HFFc6 (cell line): ENCODE measurements at regions not wholly inside any gene's neighbourhood (a gene's known extent, or its start where the extent isn't known, plus 50 kb on each side); places are given as distances from the start of the nearest gene placed in this dataset.

Experiments used
- DNase-seq: peaks from one replicate; pipeline ENCODE4 v3.0.0-alpha.2; 2018
- H3K27ac Mint-ChIP-seq: 2 replicates; pipeline ENCODE4 v1.8.0; 2020; ENCODE audit warnings: mild to moderate bottlenecking, mixed read lengths
- H3K27me3 Mint-ChIP-seq: 2 replicates; pipeline ENCODE4 v1.8.0; 2021; ENCODE audit warnings: mild to moderate bottlenecking, moderate library complexity, mixed read lengths; ENCODE audit not compliant: insufficient read depth
- H3K36me3 Mint-ChIP-seq: 2 replicates; pipeline ENCODE4 v1.8.0; 2021; ENCODE audit warnings: low read depth, mixed read lengths
- H3K4me1 Mint-ChIP-seq: 2 replicates; pipeline ENCODE4 v1.8.0; 2020; ENCODE audit warnings: low read depth, mixed read lengths
- H3K4me3 Mint-ChIP-seq: 2 replicates; pipeline ENCODE4 v1.8.0; 2020; ENCODE audit warnings: mild to moderate bottlenecking, moderate library complexity, mixed read lengths
- H3K9me3 Mint-ChIP-seq: 2 replicates; pipeline ENCODE4 v1.8.0; 2020; ENCODE audit warnings: mild to moderate bottlenecking, mixed read lengths
- TF ChIP-seq, protein P1 (sequence below): fragments of 200-600 bp; sonication (generic); IDR thresholded peaks from 2 replicates; pipeline ENCODE4 v1.5.0; 2021; ENCODE audit warnings: antibody characterized with exemption, mild to moderate bottlenecking

DNA sequence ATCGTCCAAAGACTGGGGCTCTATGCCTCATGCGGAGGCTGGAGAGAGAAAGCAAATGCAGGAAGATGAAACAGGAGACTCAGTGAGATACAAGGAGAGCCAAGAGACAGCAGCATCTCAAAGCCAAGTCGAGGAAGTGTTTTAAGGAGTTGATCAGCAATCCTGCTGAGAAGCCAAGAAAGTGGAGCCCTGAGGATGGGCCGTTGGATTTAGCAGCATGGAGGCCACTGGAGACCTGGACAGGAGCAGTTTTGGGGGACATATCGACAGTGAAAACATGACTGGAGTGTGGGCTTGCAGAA, 107.4 kb upstream of the ZBTB40 start:
- H3K4me3 Mint-ChIP-seq = no peak overlapping the region
- TF ChIP-seq, protein P1, sequence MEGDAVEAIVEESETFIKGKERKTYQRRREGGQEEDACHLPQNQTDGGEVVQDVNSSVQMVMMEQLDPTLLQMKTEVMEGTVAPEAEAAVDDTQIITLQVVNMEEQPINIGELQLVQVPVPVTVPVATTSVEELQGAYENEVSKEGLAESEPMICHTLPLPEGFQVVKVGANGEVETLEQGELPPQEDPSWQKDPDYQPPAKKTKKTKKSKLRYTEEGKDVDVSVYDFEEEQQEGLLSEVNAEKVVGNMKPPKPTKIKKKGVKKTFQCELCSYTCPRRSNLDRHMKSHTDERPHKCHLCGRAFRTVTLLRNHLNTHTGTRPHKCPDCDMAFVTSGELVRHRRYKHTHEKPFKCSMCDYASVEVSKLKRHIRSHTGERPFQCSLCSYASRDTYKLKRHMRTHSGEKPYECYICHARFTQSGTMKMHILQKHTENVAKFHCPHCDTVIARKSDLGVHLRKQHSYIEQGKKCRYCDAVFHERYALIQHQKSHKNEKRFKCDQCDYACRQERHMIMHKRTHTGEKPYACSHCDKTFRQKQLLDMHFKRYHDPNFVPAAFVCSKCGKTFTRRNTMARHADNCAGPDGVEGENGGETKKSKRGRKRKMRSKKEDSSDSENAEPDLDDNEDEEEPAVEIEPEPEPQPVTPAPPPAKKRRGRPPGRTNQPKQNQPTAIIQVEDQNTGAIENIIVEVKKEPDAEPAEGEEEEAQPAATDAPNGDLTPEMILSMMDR = no peak
- peaks cover 60% of the 10 kb centered on the region for H3K27me3 Mint-ChIP-seq
- peaks cover 7% of the 10 kb centered on the region for H3K4me1 Mint-ChIP-seq
- H3K27ac Mint-ChIP-seq = no peak overlapping the region
- H3K36me3 Mint-ChIP-seq = no peaks in the 10 kb centered on the region
- H3K9me3 Mint-ChIP-seq = no peaks in the 10 kb centered on the region
- no peak for DNase-seq

DNA sequence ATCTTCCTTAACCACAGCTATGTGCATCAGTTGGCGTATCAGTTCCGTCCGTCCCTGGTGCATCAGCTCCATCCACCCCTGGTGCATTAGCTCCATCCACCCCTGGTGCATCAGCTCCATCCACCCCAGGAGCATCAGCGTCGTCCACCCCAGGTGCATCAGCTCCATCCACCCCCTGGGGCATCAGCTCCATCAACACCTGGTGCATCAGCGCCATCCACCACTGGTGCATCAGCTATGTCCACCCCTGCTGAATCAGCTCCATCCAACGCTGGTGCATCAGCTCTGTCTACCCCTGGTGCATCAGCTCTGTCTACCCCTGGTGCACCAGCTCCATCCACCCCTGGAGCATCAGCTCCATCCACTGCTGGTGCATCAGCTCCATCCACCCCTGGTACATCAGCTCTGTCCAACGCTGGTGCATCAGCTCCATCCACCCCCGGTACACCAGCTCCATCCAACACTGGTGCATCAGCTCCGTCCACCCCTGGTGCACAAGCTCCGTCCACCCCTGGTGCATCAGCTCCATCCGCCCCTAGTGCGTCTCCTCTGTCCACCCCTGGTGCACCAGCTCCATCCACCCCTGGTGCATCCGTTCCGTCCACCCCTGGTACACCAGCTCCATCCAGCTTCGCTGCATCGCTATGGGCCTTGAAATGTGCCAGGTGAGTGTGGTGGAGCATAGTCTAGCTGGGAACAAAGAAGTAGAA, 106.6 kb upstream of the ZBTB40 start:
- Mint-ChIP-seq H3K27ac (no peak overlapping the region), H3K4me1 (peaks cover 7% of the 10 kb centered on the region), H3K4me3 (no peak overlapping the region), H3K9me3 (no peaks in the 10 kb centered on the region), H3K36me3 (no peaks in the 10 kb centered on the region), H3K27me3 (peaks cover 67% of the 10 kb centered on the region)
- no peak for DNase-seq
- TF ChIP-seq, protein P1 = no peak

DNA sequence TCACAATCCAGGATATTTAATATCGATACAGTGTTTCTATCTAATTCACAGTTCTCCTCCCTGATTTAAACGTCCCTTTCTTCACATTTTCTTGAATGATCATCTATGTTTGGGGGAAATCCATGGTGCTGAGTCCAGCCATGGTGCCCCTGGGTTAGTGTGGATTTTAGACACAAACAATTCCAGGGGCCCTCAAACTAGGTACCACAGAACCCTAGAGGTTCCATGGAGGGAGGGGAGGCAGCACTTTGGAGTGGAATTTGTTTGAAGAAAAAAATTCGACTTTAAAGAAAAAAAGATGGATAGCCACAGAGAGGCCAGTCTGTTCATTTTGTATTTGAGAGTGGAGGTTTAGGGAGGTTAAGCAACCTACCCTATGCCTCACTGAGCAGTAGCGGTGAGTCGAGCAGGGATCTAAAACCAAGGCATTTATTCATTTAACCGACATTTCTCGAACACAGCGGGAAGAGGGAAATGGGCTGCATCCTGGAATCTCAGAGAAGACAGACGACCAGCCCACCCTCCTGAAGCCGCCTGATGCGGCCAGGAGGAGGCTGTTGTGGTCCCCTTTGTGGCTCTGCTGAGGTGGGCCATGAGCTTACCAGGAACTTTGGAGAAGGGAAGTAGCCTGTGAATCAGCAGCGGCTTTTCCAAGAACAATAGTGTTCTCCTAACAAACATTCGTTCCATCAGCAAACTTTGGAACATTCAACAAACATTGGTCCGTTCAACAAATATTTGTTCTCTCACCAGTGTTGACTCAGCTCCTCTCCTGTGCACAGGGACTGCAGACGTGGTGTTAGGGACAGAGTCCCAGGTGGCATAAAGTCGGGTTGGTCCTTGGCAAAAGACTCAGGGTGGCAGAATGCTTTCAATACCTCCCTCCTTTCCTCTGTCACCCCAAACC, 103.5 kb upstream of the ZBTB40 start:
- Mint-ChIP-seq H3K27me3 (peaks cover 65% of the 10 kb centered on the region), H3K36me3 (no peaks in the 10 kb centered on the region), H3K4me3 (no peak overlapping the region), H3K4me1 (no peaks in the 10 kb centered on the region), H3K9me3 (no peaks in the 10 kb centered on the region), H3K27ac (no peak overlapping the region)
- DNase-seq = no peak
- TF ChIP-seq, protein P1 = no peak

DNA sequence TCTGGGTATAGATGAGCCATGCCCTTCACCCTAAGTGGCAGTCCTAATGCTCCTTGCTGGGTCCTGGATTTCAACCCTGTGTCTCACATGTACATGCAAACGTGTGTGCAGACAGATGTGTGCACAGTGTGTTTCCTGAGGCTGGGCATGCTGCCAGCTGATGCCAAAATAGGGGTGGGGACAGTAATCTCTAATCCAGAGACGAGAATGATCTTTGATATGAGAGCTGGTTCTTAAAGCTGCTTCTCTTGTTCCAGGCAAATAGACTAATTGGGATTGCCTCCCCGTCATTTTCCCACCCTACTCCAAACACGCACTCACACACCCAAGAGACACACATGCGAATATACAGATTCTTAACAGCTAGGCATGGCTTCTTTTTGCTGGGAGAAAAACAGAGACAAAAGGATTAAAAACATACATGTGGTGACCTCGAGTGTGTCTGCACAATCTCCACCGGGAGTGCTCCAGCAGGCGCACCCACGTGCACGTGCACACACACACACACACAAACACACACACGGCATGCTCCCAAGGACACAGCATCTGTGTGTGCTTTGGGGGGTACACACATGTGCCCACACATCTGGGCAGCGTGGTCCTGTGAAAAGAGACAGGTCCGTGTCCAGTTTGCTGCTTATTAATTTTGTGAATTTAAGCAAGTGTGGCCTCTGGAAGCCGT, 102.1 kb upstream of the ZBTB40 start:
- DNase-seq = no peak
- TF ChIP-seq, protein P1 = no peak
- Mint-ChIP-seq H3K27me3 (peaks cover 52% of the 10 kb centered on the region), H3K4me1 (no peaks in the 10 kb centered on the region), H3K9me3 (no peaks in the 10 kb centered on the region), H3K36me3 (no peaks in the 10 kb centered on the region), H3K27ac (no peak overlapping the region), H3K4me3 (no peak overlapping the region)

DNA sequence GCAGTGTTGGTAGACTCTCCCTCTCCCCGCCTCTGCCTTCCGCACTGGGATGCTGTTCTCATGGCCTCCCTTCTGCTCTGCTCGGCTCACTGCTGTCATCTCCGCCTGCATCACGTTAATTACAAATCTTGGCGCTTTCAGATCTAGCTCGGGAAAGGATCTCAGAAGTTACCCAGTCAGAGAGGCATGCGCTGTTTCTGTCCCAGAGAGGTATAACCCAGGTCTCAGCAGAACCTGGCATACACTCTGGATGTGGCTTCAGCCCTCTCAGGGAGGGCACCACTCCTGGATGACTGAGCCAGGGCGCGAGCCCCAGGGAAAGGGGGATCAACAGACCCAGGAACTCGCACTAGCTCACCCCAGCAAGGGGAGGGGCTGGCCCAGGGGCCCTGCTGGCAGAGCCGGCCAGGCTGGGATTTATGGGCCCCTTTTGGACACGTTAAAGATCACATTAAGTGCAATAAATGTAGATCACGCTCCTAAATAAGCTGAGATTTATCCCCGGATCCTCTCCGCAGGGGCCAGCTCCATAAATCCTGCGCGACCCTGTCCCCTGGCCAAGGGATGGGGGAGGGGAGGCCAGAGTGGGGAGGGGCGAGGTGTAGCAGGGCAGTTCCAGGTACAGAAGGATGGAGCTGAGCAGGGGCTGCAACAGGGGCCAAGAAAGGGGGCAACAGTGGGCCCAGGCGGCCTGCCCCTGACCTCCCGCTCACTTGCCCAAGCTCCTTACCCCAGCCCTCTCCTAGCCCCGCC, 101.3 kb upstream of the ZBTB40 start:
- TF ChIP-seq, protein P1 = no peak
- Mint-ChIP-seq H3K9me3 (no peaks in the 10 kb centered on the region), H3K4me3 (no peak overlapping the region), H3K27ac (no peak overlapping the region), H3K27me3 (peaks cover 46% of the 10 kb centered on the region), H3K4me1 (no peaks in the 10 kb centered on the region), H3K36me3 (no peaks in the 10 kb centered on the region)
- DNase-seq = no peak
